Mesendoderm (in vitro differentiated cells): ENCODE measurements at regions not wholly inside any gene's neighbourhood (a gene's known extent, or its start where the extent isn't known, plus 50 kb on each side); places are given as distances from the start of the nearest gene placed in this dataset.
"Not testable (repeated sequence)": the region's sequence is repeated elsewhere in the genome, so short reads cannot be mapped to it uniquely, and the experiment has no call there.

Experiments used
- DNase-seq: peaks from one replicate; pipeline ENCODE4 v3.0.0; 2013
- H2AK5ac ChIP-seq: 2 replicates; pipeline ENCODE4 v1.6.1; 2013; ENCODE audit warnings: low read length, inconsistent platforms
- H2BK120ac ChIP-seq: 2 replicates; pipeline ENCODE4 v1.6.1; 2013; ENCODE audit warnings: low read depth, mild to moderate bottlenecking, low read length, moderate library complexity, mixed read lengths
- H2BK15ac ChIP-seq: replicated peaks from 2 replicates; pipeline ENCODE4 v1.6.1; 2013; ENCODE audit warnings: low read depth, mild to moderate bottlenecking, moderate library complexity
- H2BK5ac ChIP-seq: 2 replicates; pipeline ENCODE4 v1.6.1; 2013; ENCODE audit warnings: low read length, inconsistent platforms
- H3K18ac ChIP-seq: 2 replicates; pipeline ENCODE4 v1.6.1; 2013; ENCODE audit warnings: mild to moderate bottlenecking, low read length, mixed read lengths
- H3K23ac ChIP-seq: one replicate; pipeline ENCODE4 v1.6.1; 2013; ENCODE audit warnings: low read length
- H3K27ac ChIP-seq: 2 replicates; pipeline ENCODE4 v1.5.1; 2013; ENCODE audit warnings: low read depth, mild to moderate bottlenecking, inconsistent platforms, low read length, moderate library complexity
- H3K27me3 ChIP-seq: 2 replicates; pipeline ENCODE4 v1.6.1; 2013; ENCODE audit warnings: low read length, control low read depth, mild to moderate bottlenecking, inconsistent platforms; ENCODE audit not compliant: insufficient read depth, poor library complexity
- H3K36me3 ChIP-seq: 2 replicates; pipeline ENCODE4 v1.6.1; 2013; ENCODE audit warnings: low read length, inconsistent platforms; ENCODE audit not compliant: control insufficient read depth, insufficient read depth
- H3K4ac ChIP-seq: one replicate; pipeline ENCODE4 v1.6.1; 2013; ENCODE audit warnings: low read depth, mild to moderate bottlenecking, low read length, moderate library complexity
- H3K4me1 ChIP-seq: 2 replicates; pipeline ENCODE4 v1.6.1; 2013; ENCODE audit warnings: low read depth, low read length, inconsistent platforms; ENCODE audit not compliant: control insufficient read depth
- H3K4me2 ChIP-seq: 2 replicates; pipeline ENCODE4 v1.6.1; 2013; ENCODE audit warnings: low read length
- H3K4me3 ChIP-seq: 2 replicates; pipeline ENCODE4 v1.5.1; 2013; ENCODE audit warnings: mild to moderate bottlenecking, low read length
- H3K56ac ChIP-seq: one replicate; pipeline ENCODE4 v1.6.1; 2013; ENCODE audit warnings: low read length
- H3K79me1 ChIP-seq: 2 replicates; pipeline ENCODE4 v1.6.1; 2013; ENCODE audit warnings: low read length, inconsistent platforms
- H3K79me2 ChIP-seq: 2 replicates; pipeline ENCODE4 v1.6.1; 2013; ENCODE audit warnings: mild to moderate bottlenecking, low read length; ENCODE audit not compliant: control insufficient read depth, insufficient read depth
- H3K9ac ChIP-seq: 2 replicates; pipeline ENCODE4 v1.6.1; 2013; ENCODE audit warnings: low read length, inconsistent platforms
- H4K5ac ChIP-seq: one replicate; pipeline ENCODE4 v1.6.1; 2013; ENCODE audit warnings: low read length
- H4K8ac ChIP-seq: one replicate; pipeline ENCODE4 v1.6.1; 2013; ENCODE audit warnings: low read depth, mild to moderate bottlenecking, control low read depth, low read length, moderate library complexity
- WGBS: extraction: QIAGEN DNeasy Blood & Tissue Kit; methylation state at CpG from one replicate; pipeline ENCODE4 v1.1.7; 2013; ENCODE audit warnings: low lambda C conversion rate, missing lambda C conversion rate; ENCODE audit not compliant: insufficient coverage; ENCODE audit errors: extremely low coverage; 5-methylcytosine and 5-hydroxymethylcytosine counted together

DNA sequence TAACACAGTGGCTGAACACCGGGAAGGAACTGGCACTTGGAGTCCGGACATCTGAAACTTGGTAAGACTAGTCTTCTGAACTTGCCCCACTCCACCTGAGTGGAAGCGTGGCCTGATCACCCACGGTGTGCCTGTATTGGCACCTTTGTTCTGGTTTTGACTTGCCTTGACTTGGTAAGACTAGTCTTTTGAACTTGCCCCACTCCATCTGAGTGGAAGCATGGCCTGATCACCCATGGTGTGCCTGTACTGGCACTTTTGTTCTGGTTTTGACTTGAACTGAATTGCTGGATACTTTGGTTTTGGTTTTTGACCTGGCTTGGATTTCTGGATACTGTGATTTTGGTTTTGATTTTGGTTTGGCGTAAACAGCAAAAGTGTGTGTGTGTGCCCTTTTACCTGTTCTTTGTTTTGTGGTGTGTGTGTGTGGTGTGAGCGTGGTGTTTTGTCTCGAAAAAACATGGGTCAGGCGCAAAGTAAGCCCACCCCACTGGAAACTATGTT is 84.1 kb upstream of the ADGRA3 start:
- H3K4me2 ChIP-seq, H3K79me2 ChIP-seq, H2BK120ac ChIP-seq, H3K23ac ChIP-seq, H3K9ac ChIP-seq, H3K4me1 ChIP-seq, H2BK5ac ChIP-seq, H3K27me3 ChIP-seq, H3K79me1 ChIP-seq, H4K5ac ChIP-seq, H2BK15ac ChIP-seq, H3K36me3 ChIP-seq, H3K4me3 ChIP-seq, H2AK5ac ChIP-seq, H3K27ac ChIP-seq, H3K4ac ChIP-seq, DNase-seq, H3K56ac ChIP-seq, H3K18ac ChIP-seq, H4K8ac ChIP-seq: not testable (repeated sequence)
- WGBS: no CpG with 5 or more reads among the region's 8 CpGs

DNA sequence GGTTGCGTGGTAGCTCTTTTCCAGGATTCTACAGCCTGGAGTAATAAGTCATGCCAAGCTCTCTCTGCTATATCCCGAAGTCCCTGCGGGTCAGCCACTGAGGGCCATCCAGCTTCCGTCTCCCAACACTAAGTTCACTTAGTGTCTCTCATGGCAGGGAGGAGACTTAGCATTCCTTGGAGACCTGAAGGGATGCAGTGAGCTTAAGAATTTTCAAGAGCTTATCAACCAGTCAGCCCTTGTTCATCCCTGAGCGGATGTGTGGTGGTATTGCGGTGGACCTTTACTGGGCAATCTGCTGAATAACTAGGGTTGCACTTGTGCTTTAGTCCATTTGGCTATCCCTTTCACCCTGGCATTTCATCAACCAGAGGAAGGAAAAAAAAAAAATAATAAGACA is 85.8 kb upstream of the ADGRA3 start:
- H3K79me2 ChIP-seq, H3K9ac ChIP-seq, H3K56ac ChIP-seq, H3K27ac ChIP-seq, H3K23ac ChIP-seq, H2AK5ac ChIP-seq, H2BK5ac ChIP-seq, H2BK15ac ChIP-seq, H3K27me3 ChIP-seq, H4K5ac ChIP-seq, H3K4ac ChIP-seq, H3K79me1 ChIP-seq, H4K8ac ChIP-seq, H3K4me3 ChIP-seq, H2BK120ac ChIP-seq, DNase-seq, H3K18ac ChIP-seq, H3K36me3 ChIP-seq, H3K4me2 ChIP-seq, H3K4me1 ChIP-seq: not testable (repeated sequence)
- no CpG with 5 or more reads among the region's 6 CpGs for WGBS

DNA sequence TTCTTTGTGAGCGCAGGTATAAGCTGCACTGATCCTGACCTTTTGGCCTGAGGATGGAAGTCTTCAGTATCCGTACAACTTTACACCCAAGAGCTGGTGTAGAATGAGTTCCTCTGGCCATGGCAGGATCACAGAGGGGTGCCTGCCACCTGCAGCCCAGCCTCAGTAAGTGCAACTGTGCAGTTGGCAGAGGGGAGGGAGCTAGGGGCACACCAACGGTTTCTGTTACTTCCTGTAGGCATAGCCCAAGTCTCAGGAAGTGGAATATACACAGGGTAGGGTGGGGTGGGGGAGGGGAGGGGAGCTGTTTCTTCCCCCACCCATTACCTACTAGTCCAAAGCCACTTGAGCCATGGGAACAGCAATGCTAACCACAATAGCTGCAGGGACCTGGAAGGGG is 85.4 kb upstream of the GBA3 start:
- Histone ChIP-seq H3K27ac (no peak overlapping the region), H4K5ac (no peak overlapping the region), H3K4me2 (no peak overlapping the region), H3K23ac (no peak overlapping the region), H3K4ac (no peak overlapping the region), H3K18ac (no peak overlapping the region), H2BK15ac (no peak overlapping the region), H3K36me3 (no peaks in the 10 kb centered on the region), H3K4me1 (no peaks in the 10 kb centered on the region), H4K8ac (no peak overlapping the region), H3K9ac (no peak overlapping the region), H3K56ac (no peak overlapping the region), H3K79me2 (no peaks in the 10 kb centered on the region), H2BK5ac (no peak overlapping the region), H2AK5ac (no peak overlapping the region), H3K4me3 (no peak overlapping the region), H3K79me1 (no peaks in the 10 kb centered on the region), H3K27me3 (no peaks in the 10 kb centered on the region), H2BK120ac (no peak overlapping the region)
- WGBS: no CpG with 5 or more reads among the region's 3 CpGs
- peak; percentile 56 for DNase-seq

DNA sequence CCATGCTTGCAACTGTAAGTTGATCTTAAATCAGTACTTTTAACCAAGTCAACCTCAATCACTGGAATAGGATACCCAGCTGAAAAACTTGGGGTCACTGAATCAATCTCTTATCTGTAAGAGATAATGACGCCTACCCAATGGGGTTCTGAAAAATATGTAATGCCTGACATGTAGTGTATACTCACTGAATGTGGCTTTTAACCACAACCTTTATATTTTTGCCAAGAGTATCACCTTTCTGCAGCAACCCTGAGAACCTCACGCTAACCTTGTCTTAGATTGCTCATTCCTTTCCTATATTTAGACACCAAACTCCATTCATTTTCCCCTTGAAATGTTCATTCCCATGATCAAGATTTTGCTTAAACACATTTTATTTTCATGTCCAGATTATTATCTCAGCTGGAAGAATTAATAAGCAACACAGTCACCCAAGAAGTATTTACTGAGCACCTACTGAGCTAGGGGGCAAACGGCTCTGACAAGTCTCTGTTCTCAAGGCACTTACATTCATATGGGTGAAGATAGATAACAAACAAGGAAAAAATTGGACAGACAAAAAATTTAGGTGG is 82.7 kb upstream of the GBA3 start:
- not testable (repeated sequence) for H3K79me1 ChIP-seq, H4K8ac ChIP-seq, H3K18ac ChIP-seq, H3K4me3 ChIP-seq, H3K27ac ChIP-seq, H3K79me2 ChIP-seq, H2BK120ac ChIP-seq, H3K9ac ChIP-seq, H2BK15ac ChIP-seq, H3K23ac ChIP-seq, H3K56ac ChIP-seq, H2AK5ac ChIP-seq, H3K27me3 ChIP-seq, H4K5ac ChIP-seq, H3K4ac ChIP-seq, DNase-seq, H3K36me3 ChIP-seq, H2BK5ac ChIP-seq, H3K4me2 ChIP-seq, H3K4me1 ChIP-seq
- no CpG with 5 or more reads among the region's 3 CpGs for WGBS

DNA sequence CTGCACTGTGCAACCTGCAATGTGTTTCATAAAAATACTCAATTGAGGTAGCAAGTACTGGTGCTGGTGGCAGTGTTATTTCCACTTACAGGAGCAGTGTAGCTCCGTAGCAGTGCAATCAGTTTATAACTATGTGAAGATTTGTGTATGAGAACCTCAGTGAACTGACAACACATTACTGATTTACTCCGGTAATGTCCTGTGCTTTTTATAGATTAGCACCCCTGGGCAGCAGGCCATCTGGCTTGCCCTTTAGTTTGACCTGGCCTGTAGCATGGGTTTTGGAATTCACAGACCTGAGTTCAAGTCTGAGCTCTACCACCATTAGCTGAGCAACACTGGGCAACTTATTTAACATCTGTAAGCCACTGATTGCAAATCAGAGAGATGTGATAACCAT is 78.6 kb upstream of the GBA3 start:
- H3K18ac ChIP-seq: no peak overlapping the region
- H4K5ac ChIP-seq: no peak overlapping the region
- no peak overlapping the region for H3K23ac ChIP-seq
- DNase-seq: no peak
- no peaks in the 10 kb centered on the region for H3K4me1 ChIP-seq
- H3K9ac ChIP-seq: no peak overlapping the region
- no peak overlapping the region for H2BK5ac ChIP-seq
- H3K36me3 ChIP-seq: no peaks in the 10 kb centered on the region
- no peak overlapping the region for H2BK120ac ChIP-seq
- no peak overlapping the region for H3K4ac ChIP-seq
- H3K27me3 ChIP-seq: no peaks in the 10 kb centered on the region
- no peak overlapping the region for H3K27ac ChIP-seq
- H3K79me1 ChIP-seq: no peaks in the 10 kb centered on the region
- H3K4me2 ChIP-seq: no peak overlapping the region
- no peak overlapping the region for H3K56ac ChIP-seq
- no peak overlapping the region for H4K8ac ChIP-seq
- WGBS: no CpG with 5 or more reads among the region's 2 CpGs
- no peaks in the 10 kb centered on the region for H3K79me2 ChIP-seq
- H3K4me3 ChIP-seq: no peak overlapping the region
- no peak overlapping the region for H2BK15ac ChIP-seq
- H2AK5ac ChIP-seq: no peak overlapping the region

DNA sequence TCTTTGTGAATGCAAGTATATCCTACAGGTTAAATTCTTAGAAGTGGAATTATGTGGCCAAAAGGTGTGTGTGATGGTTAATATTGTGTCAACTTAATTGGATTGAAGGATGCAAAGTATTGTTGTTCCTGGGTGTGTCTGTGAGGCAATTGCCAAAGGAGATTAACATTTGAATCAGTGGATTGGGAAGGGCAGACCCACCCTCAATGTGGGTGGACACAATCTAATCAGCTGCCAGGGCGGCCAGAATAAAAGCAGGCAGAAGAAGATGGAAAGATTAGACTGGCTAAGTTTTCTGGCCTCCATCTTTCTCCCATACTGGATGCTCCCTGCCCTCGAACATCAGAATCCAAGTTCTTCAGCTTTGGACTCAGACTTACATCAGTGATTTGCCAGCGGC is 76.2 kb upstream of the GBA3 start:
- H3K27ac ChIP-seq: no peak overlapping the region
- H3K4me1 ChIP-seq: no peaks in the 10 kb centered on the region
- H3K27me3 ChIP-seq: no peaks in the 10 kb centered on the region
- H3K9ac ChIP-seq: no peak overlapping the region
- no peaks in the 10 kb centered on the region for H3K79me2 ChIP-seq
- H3K18ac ChIP-seq: no peak overlapping the region
- no peak overlapping the region for H2BK120ac ChIP-seq
- no peak overlapping the region for H3K4ac ChIP-seq
- H2BK15ac ChIP-seq: no peak overlapping the region
- no peak overlapping the region for H3K23ac ChIP-seq
- H3K4me3 ChIP-seq: no peak overlapping the region
- no peak for DNase-seq
- H3K56ac ChIP-seq: no peak overlapping the region
- no peaks in the 10 kb centered on the region for H3K79me1 ChIP-seq
- no peak overlapping the region for H3K4me2 ChIP-seq
- H2AK5ac ChIP-seq: no peak overlapping the region
- WGBS: no CpG with 5 or more reads among the region's 3 CpGs
- H4K8ac ChIP-seq: no peak overlapping the region
- H2BK5ac ChIP-seq: no peak overlapping the region
- H3K36me3 ChIP-seq: no peaks in the 10 kb centered on the region
- no peak overlapping the region for H4K5ac ChIP-seq
